HepG2 (cell line): ENCODE measurements at regions not wholly inside any gene's neighbourhood (a gene's known extent, or its start where the extent isn't known, plus 50 kb on each side); places are given as distances from the start of the nearest gene placed in this dataset.

Experiments used
- ATAC-seq: fragments of 200-7000 bp; cut with Tn5 transposase; 3 replicates; pipeline ENCODE4 v1.9.1; 2020; ENCODE audit warnings: mild to moderate bottlenecking, moderate library complexity
- BruUV-seq: library from RNA; stranded (reverse); fragments of 400-500 nt; replicated peaks from 2 replicates; lab custom pipeline; 2021; lab: Mats Ljungman, UMichigan
- CTCF ChIA-PET: fragments of 300-600 bp; formaldehyde crosslinking; extraction: SDS; loops from one replicate; lab custom pipeline; 2021; ENCODE audit warnings: low total read pairs, inconsistent platforms, low intra/inter-chr PET ratio; lab: Yijun Ruan, JAX
- POLR2A ChIA-PET: fragments of 350-600 bp; sonication (Branson Sonifier 250); formaldehyde crosslinking; loops from one replicate; lab custom pipeline; 2020; ENCODE audit warnings: antibody characterized with exemption, inconsistent platforms; lab: Yijun Ruan, JAX
- DNase-seq: peaks from one replicate; pipeline ENCODE4 v3.0.0-alpha.2; 2015; ENCODE audit warnings: low spot score
- FAIRE-seq: peaks from 3 replicates; lab custom pipeline; 2011; peaks lifted over from hg19 to GRCh38; lab: Jason Lieb, UNC
- H2AFZ ChIP-seq: one replicate; pipeline ENCODE4 v1.6.1; 2011; ENCODE audit warnings: low read length, inconsistent platforms
- H3K27ac ChIP-seq: fragments of 300-600 bp; 3 replicates; pipeline ENCODE4 v1.8.0; 2011; ENCODE audit warnings: mixed run types, mild to moderate bottlenecking, mixed read lengths, low read length, inconsistent platforms; ENCODE audit not compliant: insufficient read depth; ENCODE audit errors: extremely low read length
- H3K27me3 ChIP-seq, 2 experiments: fragments of 200-600 bp in 1 of 2; 2 replicates in 1 of 2; 3 replicates in 1 of 2; pipeline versions ENCODE4 v1.6.0 to v1.8.0; 2011; ENCODE audit warnings: low read length in 2 of 2, mild to moderate bottlenecking in 2 of 2, moderate library complexity in 2 of 2, inconsistent platforms in 1 of 2; ENCODE audit not compliant: insufficient read depth in 2 of 2, control insufficient read depth in 1 of 2
- H3K36me3 ChIP-seq, 2 experiments: fragments of 200-600 bp in 1 of 2; replicated peaks in 1 of 2; 2 replicates in 1 of 2; 3 replicates in 1 of 2; pipeline versions ENCODE4 v1.5.1 to v1.8.0; 2011; ENCODE audit warnings: low read length in 2 of 2, inconsistent platforms in 1 of 2; ENCODE audit not compliant: insufficient read depth in 2 of 2, control insufficient read depth in 1 of 2
- H3K4me1 ChIP-seq: 2 replicates; pipeline ENCODE4 v1.5.1; 2012; ENCODE audit warnings: low read length, inconsistent platforms; ENCODE audit not compliant: insufficient read depth
- H3K4me2 ChIP-seq: 2 replicates; pipeline ENCODE4 v1.6.0; 2011; ENCODE audit warnings: low read depth, low read length, inconsistent platforms
- H3K4me3 ChIP-seq, 3 experiments: fragments of 200-600 bp in 1 of 3; sonication (generic), shearing (Covaris generic) in 1 of 3; replicated peaks in 1 of 3; 2 replicates each; pipeline ENCODE4 v1.5.1; 2011 to 2016; ENCODE audit warnings: low read length in 3 of 3, inconsistent platforms in 2 of 3, low read depth in 2 of 3, mild to moderate bottlenecking in 2 of 3, control low read depth in 1 of 3, mixed read lengths in 1 of 3; ENCODE audit not compliant: insufficient read depth in 1 of 3
- H3K79me2 ChIP-seq: one replicate; pipeline ENCODE4 v1.6.1; 2011; ENCODE audit warnings: low read length, inconsistent platforms; ENCODE audit not compliant: insufficient read depth
- H3K9ac ChIP-seq: 2 replicates; pipeline ENCODE4 v1.6.0; 2011; ENCODE audit warnings: mild to moderate bottlenecking, low read depth, low read length, inconsistent platforms; ENCODE audit not compliant: insufficient read depth
- H3K9me3 ChIP-seq: 2 replicates; pipeline ENCODE4 v1.5.1; 2012; ENCODE audit warnings: mild to moderate bottlenecking, low read length
- H4K20me1 ChIP-seq: 2 replicates; pipeline ENCODE4 v1.6.0; 2011; ENCODE audit warnings: inconsistent platforms, mild to moderate bottlenecking, low read length, moderate library complexity; ENCODE audit not compliant: insufficient read depth
- ELF4 ChIP-seq: sonication (generic); formaldehyde crosslinking; IDR thresholded peaks from 2 replicates; pipeline ENCODE4 v1.5.0; 2020; ENCODE audit warnings: missing genetic modification reagents, mild to moderate bottlenecking, moderate library complexity, borderline replicate concordance
- HOXA9 ChIP-seq: sonication (generic); formaldehyde crosslinking; IDR thresholded peaks from 2 replicates; pipeline ENCODE4 v1.8.1; 2022; ENCODE audit warnings: missing genetic modification reagents, mild to moderate bottlenecking, moderate library complexity, borderline replicate concordance
- IRF2 ChIP-seq: IDR thresholded peaks from 2 replicates; pipeline ENCODE4 v1.6.1; 2018; ENCODE audit warnings: missing genetic modification reagents, missing compliant biosample characterization
- MAFF ChIP-seq: IDR thresholded peaks from 2 replicates; pipeline ENCODE4 v1.6.1; 2011; ENCODE audit warnings: low read depth, low read length, improper control_type of control experiment
- NFE2L1 ChIP-seq: sonication (generic); formaldehyde crosslinking; IDR thresholded peaks from 2 replicates; pipeline ENCODE4 v1.4.0; 2020; ENCODE audit warnings: missing genetic modification reagents, mild to moderate bottlenecking, borderline replicate concordance
- NFE2L2 ChIP-seq: fragments of 150-350 bp; IDR thresholded peaks from 2 replicates; pipeline ENCODE4 v1.6.1; 2014; ENCODE audit warnings: low read length
- NR2F1 ChIP-seq, 2 experiments: fragments of 450-650 bp in 1 of 2; formaldehyde crosslinking in 1 of 2; IDR thresholded peaks; 2 replicates each; pipeline versions ENCODE4 v1.5.0 to v1.6.1; 2016 to 2020; ENCODE audit warnings: mild to moderate bottlenecking in 1 of 2, missing compliant biosample characterization in 1 of 2, missing genetic modification reagents in 1 of 2, moderate library complexity in 1 of 2
- PCBP1 ChIP-seq: fragments of 200-400 bp; formaldehyde crosslinking; IDR thresholded peaks from 2 replicates; pipeline ENCODE4 v1.6.1; 2017; ENCODE audit warnings: mild to moderate bottlenecking, low read depth, low read length, borderline replicate concordance
- RBM22 ChIP-seq: fragments of 200-400 bp; formaldehyde crosslinking; optimal IDR thresholded peaks from 2 replicates; pipeline ENCODE3; 2017; ENCODE audit warnings: mild to moderate bottlenecking, low read length, moderate library complexity
- SP140L ChIP-seq: sonication (generic); formaldehyde crosslinking; IDR thresholded peaks from 2 replicates; pipeline ENCODE4 v1.4.0; 2020; ENCODE audit warnings: missing genetic modification reagents, borderline replicate concordance
- ZC3H4 ChIP-seq: sonication (generic); formaldehyde crosslinking; IDR thresholded peaks from 2 replicates; pipeline ENCODE4 v1.4.0; 2020; ENCODE audit warnings: missing genetic modification reagents, borderline replicate concordance
- ZNF431 ChIP-seq: sonication (generic); formaldehyde crosslinking; IDR thresholded peaks from 2 replicates; pipeline ENCODE4 v1.9.0; 2022; ENCODE audit warnings: missing genetic modification reagents, low read depth, mild to moderate bottlenecking, borderline replicate concordance
- ZNF589 ChIP-seq: sonication (generic); formaldehyde crosslinking; conservative IDR thresholded peaks from 2 replicates; pipeline ENCODE4 v1.8.0; 2022; ENCODE audit warnings: mild to moderate bottlenecking, moderate library complexity, missing genetic modification reagents
- ZNF652 ChIP-seq: IDR thresholded peaks from 2 replicates; pipeline ENCODE4 v1.6.1; 2016; ENCODE audit warnings: low read depth, borderline replicate concordance
- ZNF879 ChIP-seq: sonication (generic); formaldehyde crosslinking; IDR thresholded peaks from 2 replicates; pipeline ENCODE4 v1.8.1; 2023; ENCODE audit warnings: missing genetic modification reagents
- WGBS: methylation state at CpG from one replicate; pipeline ENCODE4 v1.1.6; 2017; ENCODE audit warnings: low lambda C conversion rate; 5-methylcytosine and 5-hydroxymethylcytosine counted together
- in situ Hi-C: cut with HindIII; loops from 2 replicates; pipeline ENCODE4 v1.10.0; 2017; ENCODE audit warnings: low pct_unique_long_range_greater_than_20kb; ENCODE audit not compliant: extremely low pct_ligation_motif_present
- intact Hi-C: fragments of 100-400 bp; cut with micrococcal nuclease; formaldehyde crosslinking; loops from one replicate; pipeline ENCODE4 v1.10.0; 2022; ENCODE audit not compliant: unreplicated experiment
- TF ChIP-seq, protein P1 (sequence below): sonication (generic); formaldehyde crosslinking; IDR thresholded peaks from 2 replicates; pipeline ENCODE4 v1.4.0; 2020; ENCODE audit warnings: missing genetic modification reagents
- TF ChIP-seq, protein P2 (sequence below): IDR thresholded peaks from 2 replicates; pipeline ENCODE4 v1.6.1; 2012; ENCODE audit warnings: inconsistent platforms
- TF ChIP-seq, protein P3 (sequence below): sonication (generic); formaldehyde crosslinking; IDR thresholded peaks from 2 replicates; pipeline ENCODE4 v1.4.0; 2020; ENCODE audit warnings: missing genetic modification reagents

DNA sequence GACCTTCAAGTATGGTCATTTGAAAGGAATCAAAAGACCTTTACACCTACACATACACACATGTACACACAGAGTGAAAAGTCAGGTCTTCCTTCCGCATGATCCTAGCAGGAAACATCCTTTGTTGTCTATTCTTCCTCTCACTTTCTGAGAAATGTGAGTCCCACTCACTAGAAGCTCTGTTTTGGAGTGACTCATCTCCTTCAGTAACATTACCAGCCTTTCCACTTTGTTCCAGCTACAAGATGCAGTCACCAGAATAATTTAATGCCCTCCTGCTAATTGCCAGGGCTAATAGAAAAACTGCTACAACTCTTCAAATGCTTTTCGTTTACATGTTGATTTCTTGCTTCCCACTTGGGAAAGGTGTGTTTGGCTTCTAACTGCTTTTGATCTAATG, 417.3 kb downstream of the RASEF start:
- Histone ChIP-seq H3K9ac (no peak overlapping the region), H3K4me2 (no peak overlapping the region), H3K27ac (no peak overlapping the region), H3K4me3 (no peak overlapping the region), H3K9me3 (no peaks in the 10 kb centered on the region), H2AFZ (no peak overlapping the region), H3K36me3 (no peaks in the 10 kb centered on the region), H4K20me1 (no peaks in the 10 kb centered on the region), H3K79me2 (no peaks in the 10 kb centered on the region), H3K4me1 (no peaks in the 10 kb centered on the region), H3K27me3 (no peaks in the 10 kb centered on the region)
- DNase-seq (no peak), FAIRE-seq (no peak), ATAC-seq (no peak)
- in situ Hi-C loops: no loop called here
- ChIA-PET POLR2A (no interaction called here), CTCF (no interaction called here)
- intact Hi-C loops: no loop called here
- no TSS peak for BruUV-seq
- WGBS: 46% methylated on average over 2 of the region's 2 CpGs
- TF ChIP-seq ZC3H4 (CRISPR knock-in tag) (no peak), SP140L (CRISPR knock-in tag) (no peak), ELF4 (CRISPR knock-in tag) (no peak), NR2F1 (CRISPR knock-in tag; IDR thresholded peaks at IDR 0.05) (no peak), IRF2 (CRISPR knock-in tag) (no peak), NFE2L1 (CRISPR knock-in tag) (no peak), ZNF879 (CRISPR knock-in tag) (no peak), ZNF589 (no peak), HOXA9 (CRISPR knock-in tag) (no peak), MAFF (no peak), NFE2L2 (no peak), RBM22 (no peak), PCBP1 (no peak), ZNF652 (CRISPR knock-in tag) (no peak), ZNF431 (CRISPR knock-in tag) (no peak)
- TF ChIP-seq, protein P1, sequence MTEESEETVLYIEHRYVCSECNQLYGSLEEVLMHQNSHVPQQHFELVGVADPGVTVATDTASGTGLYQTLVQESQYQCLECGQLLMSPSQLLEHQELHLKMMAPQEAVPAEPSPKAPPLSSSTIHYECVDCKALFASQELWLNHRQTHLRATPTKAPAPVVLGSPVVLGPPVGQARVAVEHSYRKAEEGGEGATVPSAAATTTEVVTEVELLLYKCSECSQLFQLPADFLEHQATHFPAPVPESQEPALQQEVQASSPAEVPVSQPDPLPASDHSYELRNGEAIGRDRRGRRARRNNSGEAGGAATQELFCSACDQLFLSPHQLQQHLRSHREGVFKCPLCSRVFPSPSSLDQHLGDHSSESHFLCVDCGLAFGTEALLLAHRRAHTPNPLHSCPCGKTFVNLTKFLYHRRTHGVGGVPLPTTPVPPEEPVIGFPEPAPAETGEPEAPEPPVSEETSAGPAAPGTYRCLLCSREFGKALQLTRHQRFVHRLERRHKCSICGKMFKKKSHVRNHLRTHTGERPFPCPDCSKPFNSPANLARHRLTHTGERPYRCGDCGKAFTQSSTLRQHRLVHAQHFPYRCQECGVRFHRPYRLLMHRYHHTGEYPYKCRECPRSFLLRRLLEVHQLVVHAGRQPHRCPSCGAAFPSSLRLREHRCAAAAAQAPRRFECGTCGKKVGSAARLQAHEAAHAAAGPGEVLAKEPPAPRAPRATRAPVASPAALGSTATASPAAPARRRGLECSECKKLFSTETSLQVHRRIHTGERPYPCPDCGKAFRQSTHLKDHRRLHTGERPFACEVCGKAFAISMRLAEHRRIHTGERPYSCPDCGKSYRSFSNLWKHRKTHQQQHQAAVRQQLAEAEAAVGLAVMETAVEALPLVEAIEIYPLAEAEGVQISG (CRISPR knock-in tag): no peak
- TF ChIP-seq, protein P2, sequence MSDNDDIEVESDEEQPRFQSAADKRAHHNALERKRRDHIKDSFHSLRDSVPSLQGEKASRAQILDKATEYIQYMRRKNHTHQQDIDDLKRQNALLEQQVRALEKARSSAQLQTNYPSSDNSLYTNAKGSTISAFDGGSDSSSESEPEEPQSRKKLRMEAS: no peak
- TF ChIP-seq, protein P3, sequence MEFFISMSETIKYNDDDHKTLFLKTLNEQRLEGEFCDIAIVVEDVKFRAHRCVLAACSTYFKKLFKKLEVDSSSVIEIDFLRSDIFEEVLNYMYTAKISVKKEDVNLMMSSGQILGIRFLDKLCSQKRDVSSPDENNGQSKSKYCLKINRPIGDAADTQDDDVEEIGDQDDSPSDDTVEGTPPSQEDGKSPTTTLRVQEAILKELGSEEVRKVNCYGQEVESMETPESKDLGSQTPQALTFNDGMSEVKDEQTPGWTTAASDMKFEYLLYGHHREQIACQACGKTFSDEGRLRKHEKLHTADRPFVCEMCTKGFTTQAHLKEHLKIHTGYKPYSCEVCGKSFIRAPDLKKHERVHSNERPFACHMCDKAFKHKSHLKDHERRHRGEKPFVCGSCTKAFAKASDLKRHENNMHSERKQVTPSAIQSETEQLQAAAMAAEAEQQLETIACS (CRISPR knock-in tag): no peak
